Pancreas (tissue), 10 donors: ENCODE measurements at regions not wholly inside any gene's neighbourhood (a gene's known extent, or its start where the extent isn't known, plus 50 kb on each side); places are given as distances from the start of the nearest gene placed in this dataset.

Experiments used
- ATAC-seq, 4 donors: fragments of 200-7000 bp; cut with Tn5 transposase; one replicate each; pipeline versions ENCODE4 v1.8.0 to v1.9.1; 2020; ENCODE audit warnings: mild to moderate bottlenecking in 4 of 4, moderate library complexity in 4 of 4
- DNase-seq, 6 donors: peaks; one replicate each; pipeline ENCODE4 v3.0.0-alpha.2; 2020
- FAIRE-seq: peaks from 2 replicates; lab custom pipeline; 2012; peaks lifted over from hg19 to GRCh38; lab: Jason Lieb, UNC
- H3K27ac ChIP-seq, 4 donors: fragments of 200-600 bp; sonication (generic); 1 replicate in 3 of 4; 2 replicates in 1 of 4; pipeline versions ENCODE4 v1.5.0 to v1.8.0; 2020
- H3K27me3 ChIP-seq, 4 donors: fragments of 200-600 bp; one replicate each; pipeline ENCODE4 v1.8.0; 2021
- H3K36me3 ChIP-seq, 3 donors: fragments of 200-600 bp; sonication (generic) in 1 of 3; one replicate each; pipeline versions ENCODE4 v1.5.0 to v1.8.0; 2020 to 2021
- H3K4me1 ChIP-seq, 3 donors: fragments of 200-600 bp; one replicate each; pipeline ENCODE4 v1.8.0; 2021
- H3K4me3 ChIP-seq, 4 donors: fragments of 200-600 bp; sonication (generic) in 2 of 4; one replicate each; pipeline versions ENCODE4 v1.5.0 to v1.8.0; 2020 to 2021
- H3K9me3 ChIP-seq, 4 donors: fragments of 200-600 bp; one replicate each; pipeline ENCODE4 v1.8.0; 2021
- WGBS, 2 donors: extraction: QIAGEN DNeasy Blood & Tissue Kit; methylation state at CpG; one replicate each; pipeline ENCODE4 v1.1.7; 2013; 5-methylcytosine and 5-hydroxymethylcytosine counted together
- intact Hi-C, 3 donors: fragments of 100-400 bp; cut with DNase I; formaldehyde crosslinking; loops; one replicate each; pipeline versions ENCODE4 v1.11.1 to v1.14.2; 2022
- TF ChIP-seq, protein P1 (sequence below), 4 donors: fragments of 200-600 bp; sonication (generic) in 3 of 4; IDR thresholded peaks; one replicate each; pipeline versions ENCODE4 v1.5.0 to v1.8.0; 2021; ENCODE audit warnings: antibody characterized with exemption in 4 of 4
- donor health status: healthy with polysubstance abuse.
- donor health status: DM: no; HTN: no; CAD: no; lungs with moderate emphysema.
- donor health status: DM: no; HTN: no; CAD: no.
- donor health status: control.
- donor health status: control.
- donor health status: Bipolar disorder and iron deficiency.
- donor health status: DM: yes; HTN: yes; CAD: no.
- donor health status: DM: no; HTN: no; CAD: no.
- donor health status: DM: no; HTN: no; CAD: no.
- donor health status: DM: yes; HTN: yes; CAD: no.

DNA sequence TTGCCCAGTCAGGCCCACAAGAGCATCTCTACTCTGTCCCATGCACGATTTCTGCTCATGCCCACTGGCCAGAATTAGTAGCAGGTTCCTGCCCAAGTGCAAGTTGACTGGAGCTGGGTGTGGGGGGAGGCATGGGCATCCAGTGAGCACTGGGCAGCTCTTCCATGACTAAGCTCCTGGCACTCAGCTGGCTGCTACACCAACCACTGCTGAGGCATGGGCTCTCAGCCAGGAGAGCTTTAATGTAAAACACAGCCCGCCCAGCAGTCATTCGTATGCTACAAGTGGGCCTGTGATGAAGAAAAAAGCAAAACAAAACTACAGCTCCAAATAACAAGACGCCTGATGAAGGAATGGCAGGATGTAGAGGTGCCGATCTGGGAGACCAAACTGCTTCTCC lies 335.4 kb upstream of the PFKP start:
- H3K27me3 ChIP-seq, result peaks cover 0 to 19% (median 1%) of the 10 kb centered on the region in 4 donors
- TF ChIP-seq, protein P1, sequence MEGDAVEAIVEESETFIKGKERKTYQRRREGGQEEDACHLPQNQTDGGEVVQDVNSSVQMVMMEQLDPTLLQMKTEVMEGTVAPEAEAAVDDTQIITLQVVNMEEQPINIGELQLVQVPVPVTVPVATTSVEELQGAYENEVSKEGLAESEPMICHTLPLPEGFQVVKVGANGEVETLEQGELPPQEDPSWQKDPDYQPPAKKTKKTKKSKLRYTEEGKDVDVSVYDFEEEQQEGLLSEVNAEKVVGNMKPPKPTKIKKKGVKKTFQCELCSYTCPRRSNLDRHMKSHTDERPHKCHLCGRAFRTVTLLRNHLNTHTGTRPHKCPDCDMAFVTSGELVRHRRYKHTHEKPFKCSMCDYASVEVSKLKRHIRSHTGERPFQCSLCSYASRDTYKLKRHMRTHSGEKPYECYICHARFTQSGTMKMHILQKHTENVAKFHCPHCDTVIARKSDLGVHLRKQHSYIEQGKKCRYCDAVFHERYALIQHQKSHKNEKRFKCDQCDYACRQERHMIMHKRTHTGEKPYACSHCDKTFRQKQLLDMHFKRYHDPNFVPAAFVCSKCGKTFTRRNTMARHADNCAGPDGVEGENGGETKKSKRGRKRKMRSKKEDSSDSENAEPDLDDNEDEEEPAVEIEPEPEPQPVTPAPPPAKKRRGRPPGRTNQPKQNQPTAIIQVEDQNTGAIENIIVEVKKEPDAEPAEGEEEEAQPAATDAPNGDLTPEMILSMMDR (IDR thresholded peaks at IDR 0.05), result no peak
- no peak overlapping the region for H3K27ac ChIP-seq
- intact Hi-C loops, result no loop called here
- DNase-seq (no peak), FAIRE-seq (no peak), ATAC-seq (no peak)
- H3K4me1 ChIP-seq, result no peaks in the 10 kb centered on the region
- no peaks in the 10 kb centered on the region for H3K9me3 ChIP-seq
- 60 to 71% methylated on average over 5 of the region's 5 CpGs for WGBS, 2 donors
- no peaks in the 10 kb centered on the region for H3K36me3 ChIP-seq
- H3K4me3 ChIP-seq, result no peak overlapping the region

DNA sequence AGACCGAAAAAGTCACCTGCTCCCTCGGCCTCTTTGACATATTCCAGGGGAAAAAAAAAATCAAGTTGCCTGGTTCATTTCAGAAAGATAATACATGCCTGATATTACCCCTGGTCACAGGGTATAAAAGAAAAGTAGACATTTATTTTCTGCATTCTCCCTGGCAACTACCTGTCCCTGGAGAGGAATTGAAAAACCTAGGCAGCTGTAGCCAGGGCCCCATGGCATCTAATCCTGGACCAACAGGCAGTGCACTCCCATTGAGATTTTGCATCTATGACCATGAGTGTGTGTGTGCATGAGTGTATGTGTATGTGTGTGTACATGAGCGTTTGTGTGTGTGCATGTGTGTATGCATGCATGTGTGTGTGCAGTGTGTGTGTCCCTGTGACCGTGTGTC lies 338.2 kb upstream of the PFKP start:
- intact Hi-C loops, result no loop called here
- H3K27ac ChIP-seq, result no peak overlapping the region
- TF ChIP-seq, protein P1 (IDR thresholded peaks at IDR 0.05), result no peak
- H3K4me1 ChIP-seq, result no peaks in the 10 kb centered on the region
- peaks cover 0 to 21% (median 1%) of the 10 kb centered on the region in 4 donors for H3K27me3 ChIP-seq
- ATAC-seq (no peak), FAIRE-seq (no peak), DNase-seq (no peak)
- 37 to 57% methylated on average over 4 of the region's 4 CpGs for WGBS, 2 donors
- H3K9me3 ChIP-seq, result no peaks in the 10 kb centered on the region
- H3K4me3 ChIP-seq, result no peak overlapping the region
- no peaks in the 10 kb centered on the region for H3K36me3 ChIP-seq

DNA sequence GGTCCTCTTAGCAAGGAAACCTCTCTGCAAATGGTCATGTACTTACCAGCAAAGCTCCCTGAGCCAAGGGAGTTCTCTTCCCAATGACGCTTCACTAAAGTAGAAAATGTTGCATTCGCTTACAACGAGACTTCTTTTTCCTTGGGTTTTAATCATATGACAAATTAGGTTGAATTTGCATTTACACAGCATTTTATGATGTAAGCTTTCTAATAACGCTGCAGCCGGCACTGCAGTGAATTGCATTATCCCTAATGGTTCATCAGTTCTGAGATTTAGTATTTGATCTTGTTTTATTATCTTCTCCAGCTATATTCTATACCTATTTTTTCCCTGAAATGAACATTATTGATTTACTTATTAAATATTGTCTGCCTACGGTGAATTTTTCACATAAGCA lies 339.3 kb upstream of the PFKP start:
- no peak for DNase-seq
- H3K4me3 ChIP-seq, result no peak overlapping the region
- H3K27ac ChIP-seq, result no peak overlapping the region
- TF ChIP-seq, protein P1 (IDR thresholded peaks at IDR 0.05), result no peak
- H3K27me3 ChIP-seq, result peaks cover 0 to 18% (median 0%) of the 10 kb centered on the region in 4 donors
- no peak for FAIRE-seq
- 69 to 80% methylated on average over 6 of the region's 6 CpGs for WGBS, 2 donors
- no peaks in the 10 kb centered on the region for H3K36me3 ChIP-seq
- intact Hi-C loops, result no loop called here
- H3K9me3 ChIP-seq, result no peaks in the 10 kb centered on the region
- H3K4me1 ChIP-seq, result no peaks in the 10 kb centered on the region
- no peak for ATAC-seq

DNA sequence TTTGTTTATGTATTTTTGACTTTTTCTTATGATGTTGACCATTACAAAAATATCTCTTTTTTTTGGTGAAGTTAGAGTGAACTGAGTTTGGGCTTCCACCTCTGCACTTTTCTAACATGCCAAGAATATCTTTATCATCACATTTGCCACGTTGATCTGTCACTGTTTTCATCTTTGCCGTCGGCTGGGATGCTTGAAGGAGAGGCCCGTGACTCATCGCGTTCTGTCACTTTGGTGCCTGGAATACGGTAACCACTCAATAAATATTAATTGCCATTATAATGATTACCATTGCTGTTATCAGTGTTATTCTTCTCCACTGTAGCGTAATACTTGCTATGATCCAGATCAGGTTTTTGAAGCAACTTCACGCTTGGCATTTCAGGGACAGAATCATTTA lies 350.8 kb upstream of the PFKP start:
- 67 to 68% methylated on average over 9 of the region's 9 CpGs for WGBS, 2 donors
- DNase-seq (no peak), FAIRE-seq (no peak), ATAC-seq (no peak)
- H3K9me3 ChIP-seq, result no peaks in the 10 kb centered on the region
- no peak overlapping the region for H3K4me3 ChIP-seq
- intact Hi-C loops, result no loop called here
- no peak overlapping the region for H3K27ac ChIP-seq
- no peaks in the 10 kb centered on the region for H3K4me1 ChIP-seq
- H3K36me3 ChIP-seq, result no peaks in the 10 kb centered on the region
- H3K27me3 ChIP-seq, result peaks cover 0 to 8% (median 0%) of the 10 kb centered on the region in 4 donors
- TF ChIP-seq, protein P1 (IDR thresholded peaks at IDR 0.05), result no peak

DNA sequence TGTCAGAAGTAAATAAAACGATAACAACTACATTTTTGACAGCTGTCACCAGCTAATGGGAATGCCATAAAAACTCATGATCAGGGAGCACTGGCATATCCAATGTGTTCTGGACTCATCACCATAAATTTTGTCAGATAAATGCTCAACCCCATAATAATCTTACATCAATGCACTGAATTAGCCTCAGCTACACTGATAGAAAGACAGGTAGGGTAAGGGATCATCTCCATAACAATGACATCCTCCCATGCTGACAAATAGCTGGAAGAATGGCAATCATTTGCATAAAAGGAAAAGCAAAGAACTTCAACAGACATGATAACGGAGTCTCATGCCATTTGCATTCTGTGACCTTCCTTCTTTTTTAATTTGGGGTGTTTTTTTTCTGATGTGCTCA lies 352.8 kb upstream of the PFKP start:
- Histone ChIP-seq H3K4me1 (no peaks in the 10 kb centered on the region), H3K36me3 (no peaks in the 10 kb centered on the region), H3K27ac (no peak overlapping the region), H3K27me3 (peaks cover 0 to 8% (median 0%) of the 10 kb centered on the region in 4 donors), H3K4me3 (no peak overlapping the region), H3K9me3 (no peaks in the 10 kb centered on the region)
- no peak for ATAC-seq
- intact Hi-C loops, result no loop called here
- WGBS, 2 donors, result 39 to 45% methylated on average over 2 of the region's 2 CpGs
- no peak for DNase-seq
- TF ChIP-seq, protein P1 (IDR thresholded peaks at IDR 0.05), result no peak
- no peak for FAIRE-seq
